Activated CD8-positive, alpha-beta memory T cell treated with anti-CD3 and anti-CD28 coated beads, Interleukin-2, amount 50 U/mL, for 4 hours (primary cell): ENCODE measurements at regions not wholly inside any gene's neighbourhood (a gene's known extent, or its start where the extent isn't known, plus 50 kb on each side); places are given as distances from the start of the nearest gene placed in this dataset.

Source experiments
- DNase-seq: peaks from one replicate; pipeline ENCODE4 v3.0.0-alpha.2; 2020

DNA sequence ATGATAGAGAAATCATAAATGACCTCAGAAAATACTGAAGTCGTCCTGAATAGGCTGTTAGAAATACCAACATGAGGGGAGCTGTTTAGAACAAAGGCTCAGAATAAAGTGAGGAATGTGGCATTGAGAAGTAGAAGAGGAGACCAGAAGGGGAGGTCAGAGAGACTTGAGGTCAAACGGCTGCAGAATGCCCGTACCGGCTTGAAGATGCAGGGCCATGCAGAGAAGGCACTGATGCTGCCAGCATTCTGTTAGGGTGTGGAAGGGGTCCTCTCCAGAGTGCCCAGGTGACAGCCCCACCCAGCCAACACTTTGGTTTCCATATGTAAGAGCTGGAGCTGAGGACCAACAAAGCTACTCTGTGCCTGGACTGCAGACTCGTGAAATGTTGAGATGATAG lies 570.9 kb downstream of the CDH26 start:
- no peak for DNase-seq

GRCh38 chr20:60535211-60535610 lies 577.0 kb downstream of the CDH26 start:
- DNase-seq = no peak

GRCh38 chr20:60540591-60540990 lies 582.4 kb downstream of the CDH26 start:
- no peak for DNase-seq

DNA sequence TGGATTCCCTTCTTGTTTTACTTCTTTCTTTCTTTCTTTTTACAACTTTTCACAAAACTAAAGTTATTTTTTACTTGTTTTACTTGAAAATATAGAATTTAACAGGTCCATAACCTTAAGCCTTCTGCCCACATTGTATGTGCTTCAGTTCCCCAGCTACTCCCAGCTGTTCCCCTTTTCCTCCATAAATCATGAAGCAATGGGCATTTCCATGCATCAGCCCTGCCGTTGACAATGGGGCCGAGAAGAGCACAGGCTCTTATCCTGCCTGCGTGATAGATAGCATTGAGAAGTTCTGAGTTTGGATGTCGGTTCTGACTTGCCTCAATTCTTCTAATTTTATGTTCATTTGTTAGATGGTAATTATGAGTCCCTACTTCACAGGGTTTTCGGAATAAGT lies 583.8 kb downstream of the CDH26 start:
- DNase-seq = no peak

- no peak for DNase-seq
Observed at GRCh38 chr20:60543598-60543997, 585.4 kb downstream of the CDH26 start.

DNA sequence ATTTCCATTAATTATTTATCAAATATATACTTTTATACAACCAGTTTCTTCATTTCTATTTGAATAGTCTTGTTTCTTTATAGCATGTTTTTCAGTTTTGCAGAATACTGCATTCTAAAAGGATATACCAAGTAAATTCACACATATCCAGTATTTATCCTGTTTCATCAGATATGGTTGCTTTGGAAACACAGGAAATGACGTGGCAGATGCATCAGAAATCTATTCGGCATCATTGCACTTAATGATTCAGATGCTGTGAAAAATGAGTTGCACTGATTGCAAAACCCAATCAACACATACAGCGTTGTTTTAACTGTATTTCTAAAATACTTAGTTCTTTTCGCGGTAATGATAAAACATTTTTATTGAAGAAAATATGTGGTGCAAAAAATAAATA lies 594.9 kb downstream of the CDH26 start:
- no peak for DNase-seq

DNA sequence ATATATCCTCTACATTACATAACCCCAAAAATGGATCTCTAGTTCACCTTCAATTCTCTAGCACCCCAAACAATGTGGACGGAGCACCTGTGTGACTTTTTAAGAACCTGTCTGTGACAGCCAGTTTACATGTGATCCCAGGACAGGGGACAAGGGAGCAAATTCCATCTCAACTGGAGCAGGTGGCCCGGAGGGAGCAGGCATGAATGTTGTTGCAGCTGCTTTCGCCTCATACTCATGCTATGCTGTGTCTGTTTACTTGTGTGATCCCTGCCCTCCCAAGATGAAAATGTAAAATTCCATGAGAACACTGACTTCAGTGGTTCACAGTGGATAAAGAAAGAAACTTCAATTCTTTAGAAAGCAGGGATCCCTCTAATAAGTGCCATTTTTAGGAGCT lies 600.3 kb downstream of the CDH26 start:
- DNase-seq = no peak

DNA sequence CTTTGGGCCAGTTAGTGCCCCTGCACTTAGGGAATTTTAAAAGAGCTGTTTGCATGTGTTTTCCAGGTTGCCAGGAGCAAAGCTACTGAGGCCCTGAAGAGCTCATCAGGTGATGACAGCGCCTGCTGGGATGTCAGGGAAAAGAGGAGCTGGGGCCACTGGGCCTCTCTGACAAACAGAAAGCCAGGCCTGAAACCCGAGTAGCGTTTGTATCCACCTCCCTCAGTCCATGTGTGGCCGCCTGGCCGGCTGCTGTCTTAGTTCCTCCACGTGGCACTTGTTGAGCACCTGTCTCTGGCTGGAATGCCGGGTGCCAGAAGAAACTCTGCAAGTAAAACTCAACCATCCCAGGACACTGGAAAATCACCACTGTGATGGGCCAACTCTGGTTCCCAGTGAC lies 601.2 kb downstream of the CDH26 start:
- DNase-seq = no peak

DNA sequence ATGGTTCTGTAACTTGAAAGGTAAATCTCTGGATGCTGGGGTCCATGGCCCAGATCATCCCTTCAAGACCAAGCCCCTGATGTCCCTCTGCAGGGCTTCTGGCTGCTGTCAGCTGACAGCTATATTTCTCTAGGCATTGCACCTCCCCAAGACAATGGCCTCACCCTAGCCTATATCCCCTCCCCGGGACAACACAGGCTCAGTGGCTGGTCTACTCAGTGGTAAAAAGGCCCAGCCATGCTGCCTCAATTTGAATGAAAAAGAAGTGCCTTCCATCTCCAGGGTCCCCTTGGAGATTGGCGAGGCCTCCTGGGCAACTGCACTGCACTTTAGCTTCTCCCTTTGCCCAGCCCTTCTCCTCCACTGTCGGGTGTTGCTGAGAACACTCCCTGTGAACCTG lies 602.8 kb downstream of the CDH26 start:
- DNase-seq = no peak

- DNase-seq = no peak
Observed at GRCh38 chr20:60565083-60565482, 606.9 kb downstream of the CDH26 start.

DNA sequence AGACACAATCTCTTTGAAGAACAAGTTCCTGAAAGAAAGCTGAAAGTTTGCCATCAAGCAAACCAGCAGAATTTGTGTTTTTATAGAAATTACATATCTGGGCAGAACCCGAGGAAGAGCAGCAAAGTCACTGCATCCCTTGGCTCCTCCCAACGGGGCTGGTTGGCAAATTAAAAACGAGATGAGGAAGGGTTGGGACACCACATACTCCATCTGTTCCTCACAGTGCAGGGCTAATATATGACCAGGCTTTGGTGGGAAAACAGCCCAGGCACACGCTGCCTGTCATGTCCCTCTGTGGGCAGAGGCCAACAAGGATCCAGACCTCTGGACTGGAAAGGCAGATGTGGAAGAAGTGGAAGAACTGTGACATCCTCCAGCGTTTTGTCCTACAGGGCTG lies 607.3 kb downstream of the CDH26 start:
- no peak for DNase-seq

DNA sequence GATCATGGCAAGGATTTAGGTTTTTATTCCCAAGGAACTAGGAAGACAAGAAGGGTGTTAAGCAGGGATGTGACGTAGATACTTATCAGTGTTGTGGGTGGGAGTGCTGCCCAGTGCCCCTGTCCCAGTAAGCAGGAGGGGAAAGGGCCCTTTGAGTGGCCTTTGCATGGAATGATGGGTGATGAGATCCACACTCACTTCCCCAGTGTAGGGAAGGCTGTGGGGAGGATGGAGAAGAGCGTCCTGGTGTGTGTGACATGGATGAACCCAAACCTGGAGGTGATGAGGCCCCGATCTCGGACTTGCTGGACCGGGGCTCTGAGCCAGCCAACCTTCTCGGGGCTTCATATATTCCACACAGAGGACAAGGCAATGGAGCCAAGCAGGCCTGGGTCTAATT lies 610.9 kb downstream of the CDH26 start:
- DNase-seq = no peak

DNA sequence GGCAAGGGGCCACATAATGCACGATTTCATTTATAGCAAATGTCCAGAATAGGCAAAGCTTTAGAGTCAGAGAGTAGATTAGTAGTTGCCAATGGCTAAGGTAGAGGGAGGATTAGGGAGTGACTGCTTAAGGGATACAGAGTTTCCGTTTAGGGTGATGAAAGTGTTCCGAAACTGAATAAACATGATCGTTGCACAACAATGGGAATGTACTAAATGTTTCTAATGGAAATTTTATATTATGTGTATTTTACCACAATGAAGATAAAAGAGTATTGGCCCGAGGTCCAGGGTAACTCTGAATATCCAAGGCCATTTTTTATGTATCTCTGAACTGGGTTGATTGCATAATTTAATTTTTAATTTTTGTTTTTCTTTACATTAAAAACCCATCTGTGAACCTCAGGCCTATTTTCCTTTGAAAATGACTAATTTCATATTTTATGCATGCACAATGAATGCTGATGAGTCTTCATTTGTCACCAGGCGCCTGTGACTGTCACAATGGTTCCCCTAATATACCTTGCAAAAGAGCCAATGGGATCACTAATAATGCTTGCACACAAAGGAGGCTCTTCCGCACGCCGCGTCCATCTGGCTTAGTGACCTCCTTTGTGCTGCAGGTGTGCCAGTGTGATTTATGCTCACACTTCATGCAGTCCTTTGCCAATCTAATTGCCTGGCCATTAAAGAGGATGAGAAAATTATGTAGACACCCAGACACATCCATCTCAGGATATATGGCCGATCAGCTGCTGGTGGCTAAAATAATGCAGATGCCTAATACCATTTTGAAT lies 612.5 kb downstream of the CDH26 start:
- no peak for DNase-seq

DNA sequence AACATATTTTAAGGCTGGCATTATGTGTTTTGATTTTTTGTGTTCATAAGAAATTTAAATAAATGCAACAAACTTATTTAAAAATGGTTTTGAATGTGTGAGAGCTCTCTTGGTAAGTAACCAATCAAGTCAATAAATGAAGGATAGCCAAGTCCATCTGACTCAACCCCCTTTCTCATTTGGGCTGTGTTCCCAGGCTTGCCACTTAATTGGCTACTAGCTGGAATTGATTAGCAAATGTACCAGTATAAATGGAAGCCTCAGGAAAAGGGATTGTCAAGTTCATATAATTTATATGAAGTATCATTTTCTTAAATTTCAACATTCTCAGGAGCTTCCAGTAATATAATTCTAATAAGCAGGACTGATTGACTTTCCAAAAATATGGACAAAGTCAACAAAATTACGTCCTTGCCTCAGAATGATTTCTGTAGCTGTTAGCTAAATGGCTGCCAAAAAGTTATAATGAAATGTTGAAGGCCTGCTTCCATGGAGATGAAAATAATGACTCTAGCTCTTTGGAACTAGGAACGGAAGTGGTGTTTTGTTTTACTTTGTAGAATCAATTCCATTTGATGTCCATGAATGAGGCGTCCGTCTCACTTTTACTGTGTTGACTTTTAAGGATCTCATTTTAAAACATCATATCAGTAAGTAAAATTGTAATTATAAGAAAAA lies 614.9 kb downstream of the CDH26 start:
- DNase-seq = no peak

DNA sequence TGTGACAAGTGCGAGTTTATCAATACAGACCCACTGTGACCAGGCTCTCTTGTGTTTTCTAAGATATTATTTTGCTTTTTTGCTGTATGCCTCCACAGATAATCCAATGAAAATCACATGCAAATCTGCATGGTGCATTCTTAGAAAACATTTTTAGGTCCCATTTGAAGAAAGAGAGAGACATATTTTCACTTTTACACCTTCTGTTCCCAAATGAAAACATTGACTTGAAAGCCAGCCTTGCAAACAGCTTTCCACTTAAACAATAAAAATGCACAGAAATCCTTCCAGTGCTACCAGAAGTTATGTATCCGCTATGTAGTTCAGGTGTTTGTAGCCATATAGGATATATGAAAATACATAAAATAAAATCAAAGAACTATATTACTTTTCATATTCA lies 618.0 kb downstream of the CDH26 start:
- DNase-seq = no peak

DNA sequence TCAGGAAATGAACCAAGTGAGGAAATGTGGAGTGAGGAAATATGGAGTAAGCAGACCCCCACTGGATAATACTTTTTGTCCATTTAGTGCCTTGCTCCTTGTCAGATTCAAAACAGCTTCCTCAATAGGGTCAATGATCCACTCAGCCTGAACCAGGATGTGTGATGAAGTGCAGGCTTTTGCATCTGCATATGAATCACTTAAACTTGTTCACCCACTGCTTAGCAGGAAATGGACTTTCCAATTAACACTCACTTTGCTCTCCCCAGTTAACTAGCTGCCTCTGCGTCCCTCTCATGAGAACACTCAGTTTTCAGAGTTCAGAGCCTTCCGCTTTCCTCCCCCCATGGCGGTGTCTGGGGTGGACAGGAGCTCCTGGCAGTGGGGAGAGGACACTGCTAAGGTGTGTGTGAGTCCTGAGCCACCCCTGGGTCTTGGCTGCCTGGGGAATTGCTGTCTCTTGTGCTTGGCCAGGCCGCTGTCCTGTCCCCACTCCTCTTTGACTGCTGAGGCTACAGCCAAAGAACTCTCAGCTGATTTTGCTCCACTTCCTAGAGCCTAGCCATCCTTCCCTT lies 621.8 kb downstream of the CDH26 start:
- no peak for DNase-seq

GRCh38 chr20:60581606-60582115 lies 623.4 kb downstream of the CDH26 start:
- DNase-seq = no peak

DNA sequence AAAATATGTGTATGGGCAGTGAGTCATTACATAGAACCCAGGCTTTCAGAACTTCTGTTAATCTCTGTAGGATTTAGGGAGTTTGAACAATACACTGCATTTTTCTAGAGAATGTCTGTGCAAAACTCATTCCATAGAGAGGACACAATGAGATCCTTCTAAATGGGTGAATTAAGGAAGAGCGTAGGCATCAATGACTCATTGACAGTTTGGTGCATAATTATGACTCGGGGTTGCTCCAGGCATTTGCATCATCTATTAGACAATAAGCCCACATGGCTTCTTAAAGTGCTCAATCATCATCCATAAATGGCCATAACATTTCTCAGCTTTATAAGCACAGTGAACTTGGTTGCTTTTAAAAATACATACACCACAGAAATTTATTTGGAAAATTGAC lies 625.5 kb downstream of the CDH26 start:
- DNase-seq = no peak

GRCh38 chr20:60584221-60584620 lies 626.0 kb downstream of the CDH26 start:
- DNase-seq = no peak

DNA sequence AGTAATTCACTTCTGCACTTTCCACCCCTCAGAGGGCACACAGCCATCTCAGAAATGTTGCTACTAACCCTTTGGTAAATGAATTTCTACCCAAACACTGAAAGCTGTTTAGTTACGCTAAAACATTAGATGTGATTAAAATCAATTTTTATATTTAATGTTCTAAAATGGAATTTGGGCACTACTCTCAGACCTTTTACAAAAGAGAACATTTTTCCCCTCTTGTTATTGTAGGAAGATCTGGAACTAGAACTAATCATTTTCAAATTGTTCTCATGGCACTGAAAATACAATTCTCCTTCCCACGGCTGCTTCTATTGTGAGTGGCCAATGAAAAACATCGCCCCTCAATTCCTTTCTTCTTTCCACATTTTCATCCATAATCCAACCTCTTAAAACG lies 627.4 kb downstream of the CDH26 start:
- no peak for DNase-seq

DNA sequence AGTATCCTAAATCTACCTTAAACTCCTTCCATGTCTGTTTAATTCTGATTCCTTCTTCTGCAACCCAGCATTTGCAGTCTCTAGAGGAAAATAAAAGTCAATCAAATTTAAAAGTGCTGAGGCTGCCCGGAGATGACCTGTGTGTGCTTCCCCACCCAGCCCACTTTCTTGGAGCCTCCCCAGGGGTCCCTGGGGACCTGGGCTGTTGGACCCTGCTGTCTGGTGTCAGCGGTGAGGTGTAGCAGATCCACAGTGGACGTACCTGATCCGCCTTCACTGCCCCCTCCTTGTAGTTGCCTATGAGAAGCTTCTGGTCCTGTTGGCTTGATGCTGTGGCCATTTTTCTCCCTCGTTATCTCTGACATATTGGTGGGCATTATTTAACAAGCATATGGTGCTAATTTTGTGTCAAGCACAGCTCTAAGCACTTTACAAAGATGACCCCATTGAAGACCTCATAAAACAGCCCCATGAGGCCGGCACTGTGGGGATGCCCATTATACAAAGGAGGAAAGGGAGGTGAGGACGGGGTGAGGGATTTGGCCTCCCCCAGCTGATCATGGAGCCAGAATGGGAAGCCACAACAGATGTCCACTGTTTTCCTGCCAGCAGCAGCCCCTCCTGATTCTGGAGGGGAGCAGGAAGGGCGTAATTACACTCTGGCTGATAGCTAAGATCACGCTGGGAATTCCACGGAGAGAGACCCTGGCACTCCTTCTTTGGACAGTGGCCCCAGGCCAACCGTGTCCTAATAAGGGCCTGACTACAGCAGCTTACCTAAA lies 628.2 kb downstream of the CDH26 start:
- DNase-seq = no peak

- DNase-seq = no peak
Observed at GRCh38 chr20:60587986-60588385, 629.8 kb downstream of the CDH26 start.

DNA sequence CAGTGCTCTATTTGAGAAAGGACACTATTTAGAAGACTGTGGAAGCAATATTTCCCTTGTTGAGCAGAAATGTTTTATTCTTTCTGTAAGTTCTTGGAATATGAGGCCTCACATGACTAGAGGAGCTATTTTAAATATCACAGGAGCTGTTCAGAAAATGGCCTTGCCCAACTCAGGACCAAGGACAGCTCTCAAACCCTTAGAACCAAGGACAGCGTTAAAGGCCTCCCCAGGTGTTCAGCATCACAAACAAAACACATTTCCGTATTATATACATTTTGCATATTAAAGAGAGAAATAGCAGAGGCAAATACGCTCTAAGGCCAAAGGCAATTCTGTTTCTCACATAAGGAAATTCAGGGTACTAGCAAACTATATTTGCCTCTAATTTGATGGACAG lies 631.4 kb downstream of the CDH26 start:
- no peak for DNase-seq
